Fibroblast of the conjunctiva (primary cell): ENCODE measurements at regions not wholly inside any gene's neighbourhood (a gene's known extent, or its start where the extent isn't known, plus 50 kb on each side); places are given as distances from the start of the nearest gene placed in this dataset.

ENCODE experiments used
- DNase-seq: peaks from one replicate; pipeline ENCODE4 v3.0.0-alpha.2; 2010; ENCODE audit warnings: low read depth

- DNase-seq: no peak
Observed at GRCh38 chr11:31902706-31903105, 91.6 kb upstream of the PAX6 start.

GRCh38 chr11:31895926-31896325, 84.8 kb upstream of the PAX6 start:
- DNase-seq: no peak

GRCh38 chr11:31887180-31887579, 76.1 kb upstream of the PAX6 start:
- no peak for DNase-seq

GRCh38 chr11:31884080-31884479, 73.0 kb upstream of the PAX6 start:
- no peak for DNase-seq

DNA sequence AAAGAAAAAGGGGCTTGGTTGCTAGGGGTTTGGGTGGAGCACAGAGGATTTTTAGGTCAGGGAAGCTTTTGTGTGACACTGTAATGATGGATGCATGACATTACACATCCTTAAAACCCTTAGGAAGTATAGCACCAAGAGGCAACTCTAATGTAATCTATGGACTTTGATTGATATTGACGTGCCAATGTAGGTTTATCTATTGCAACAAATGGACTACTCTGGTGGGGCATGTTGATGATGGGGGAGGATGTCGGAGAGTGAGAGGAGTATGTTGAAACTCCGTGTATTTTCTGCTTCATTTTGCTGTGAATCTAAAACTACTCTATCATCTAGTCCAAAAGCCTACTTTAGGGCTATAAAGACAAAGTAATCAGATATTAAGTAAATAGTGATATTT, 72.3 kb upstream of the PAX6 start:
- no peak for DNase-seq

DNA sequence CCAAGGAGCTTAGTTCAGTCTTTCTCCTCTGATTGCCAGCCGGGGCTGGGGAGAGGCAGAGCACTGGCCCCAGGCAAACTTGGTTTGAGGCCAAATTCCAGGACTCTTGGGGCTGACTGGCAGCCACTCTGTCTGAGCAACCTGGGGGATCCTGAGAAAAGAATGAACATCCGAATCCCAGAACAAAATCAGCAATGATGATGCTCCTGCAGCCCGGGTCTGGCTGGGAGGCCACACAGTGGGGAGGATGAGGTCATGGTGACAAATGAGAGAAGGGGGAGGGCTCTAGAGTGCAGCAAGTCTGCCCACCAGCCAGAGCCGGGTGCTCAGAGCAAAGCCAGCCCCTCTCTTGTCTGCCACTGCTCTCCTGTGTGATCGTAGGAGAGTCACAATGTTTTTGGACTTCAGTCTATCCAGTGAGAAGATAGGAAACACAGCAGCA, 71.8 kb upstream of the PAX6 start:
- DNase-seq: no peak

DNA sequence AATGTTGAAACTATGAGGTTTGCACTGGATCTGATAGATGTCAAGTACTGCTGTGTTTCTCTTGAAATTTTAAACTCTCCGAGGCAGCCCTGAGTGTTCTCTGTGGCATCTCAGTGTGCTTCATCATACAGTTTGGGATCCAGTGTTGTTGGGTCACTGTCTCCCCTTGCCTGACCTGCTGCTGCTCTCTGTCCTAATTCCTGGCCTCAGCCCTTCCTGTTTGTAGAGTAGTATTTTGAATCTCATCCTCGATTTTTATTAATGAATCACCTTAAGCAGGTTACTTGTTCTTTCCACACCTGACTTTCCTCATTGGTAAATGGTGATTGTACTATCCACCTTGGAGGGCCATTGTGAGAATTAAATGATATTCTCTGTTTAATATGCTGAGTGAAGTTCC, 70.7 kb upstream of the PAX6 start:
- no peak for DNase-seq

DNA sequence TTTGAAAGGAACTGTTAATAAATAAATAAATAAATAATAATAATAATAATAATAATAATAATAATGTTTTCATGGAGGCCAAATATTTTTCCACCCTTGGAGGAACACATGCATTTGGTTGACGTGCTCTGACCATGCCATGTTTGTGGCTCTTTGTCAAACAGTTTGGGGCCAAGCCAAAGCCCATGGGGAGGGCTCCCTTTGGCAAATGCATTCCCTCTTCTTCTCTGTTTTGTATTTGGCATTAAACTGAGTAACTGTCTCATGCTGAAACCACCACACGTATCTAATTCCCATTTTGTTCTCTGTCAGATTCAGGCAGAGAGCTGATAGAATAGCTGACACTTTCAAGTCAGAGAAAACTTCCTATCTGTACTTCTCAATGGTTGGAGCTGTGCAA, 68.6 kb upstream of the PAX6 start:
- DNase-seq: no peak

DNA sequence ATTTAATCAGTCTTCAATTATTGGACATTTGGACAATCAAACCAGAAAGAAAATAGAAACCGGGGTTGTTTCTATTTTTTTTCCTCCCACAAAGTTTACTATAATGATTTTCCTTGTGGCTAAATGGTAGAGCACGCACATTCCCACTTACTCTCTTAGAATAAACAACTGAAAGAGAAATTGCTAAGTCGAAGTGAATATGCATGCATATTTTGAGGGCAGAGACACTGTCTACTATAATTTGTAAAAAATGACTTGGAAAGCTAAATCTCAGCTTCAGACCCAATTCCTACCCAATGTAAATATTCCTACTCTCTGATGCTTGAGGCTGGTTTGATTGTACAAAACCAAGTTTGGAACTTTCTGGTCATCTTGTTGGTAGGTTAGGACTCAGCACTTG, 66.7 kb upstream of the PAX6 start:
- DNase-seq: no peak

- no peak for DNase-seq
Observed at GRCh38 chr11:31877083-31877482, 66.0 kb upstream of the PAX6 start.

GRCh38 chr11:31875866-31876560, 64.9 kb upstream of the PAX6 start:
- no peak for DNase-seq

DNA sequence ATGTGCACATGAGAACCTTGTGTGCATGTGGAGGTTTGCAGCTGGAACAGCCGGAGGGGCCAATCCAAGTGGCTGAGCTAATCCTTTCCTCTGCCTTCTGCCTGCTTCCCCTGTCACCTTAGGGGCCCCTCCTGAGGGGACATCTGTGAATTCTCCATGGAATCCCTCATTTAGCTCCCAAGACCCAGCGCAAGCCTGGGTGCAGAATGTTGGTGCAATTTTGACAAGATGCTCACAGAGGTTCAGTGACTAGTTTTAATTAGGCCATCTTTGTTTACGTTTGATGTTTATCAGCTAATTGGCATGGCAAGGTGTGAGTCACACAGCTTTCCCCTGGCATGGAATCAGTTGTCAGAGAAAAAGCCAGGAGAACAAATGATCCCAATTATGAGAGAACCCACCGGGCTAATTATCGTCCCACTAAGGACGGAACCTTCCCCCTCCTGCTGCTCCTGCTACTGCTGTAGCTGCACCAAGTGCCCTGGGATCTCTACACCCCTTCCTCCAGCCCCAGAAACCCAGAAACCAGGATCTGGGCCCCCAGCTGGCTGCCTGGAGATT, 63.6 kb upstream of the PAX6 start:
- no peak for DNase-seq

GRCh38 chr11:31873124-31873523, 62.0 kb upstream of the PAX6 start:
- DNase-seq: no peak

DNA sequence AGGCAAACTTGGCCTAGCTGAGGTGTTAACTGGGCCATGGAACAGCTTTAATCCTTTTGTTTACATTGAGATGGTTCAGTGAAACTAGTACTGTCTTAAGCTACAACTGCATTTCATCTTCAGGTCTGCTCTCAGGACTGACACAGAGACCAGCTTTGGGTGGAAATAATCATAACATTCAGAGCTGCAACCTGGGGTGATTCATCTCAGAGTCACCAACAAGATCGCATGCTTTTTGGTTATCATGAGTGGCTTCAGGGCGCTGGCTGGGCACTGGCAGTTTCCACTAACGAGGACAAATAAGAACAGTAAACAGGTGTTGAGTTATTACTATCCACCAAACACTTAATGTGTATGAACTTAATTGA, 60.9 kb upstream of the PAX6 start:
- DNase-seq: no peak

DNA sequence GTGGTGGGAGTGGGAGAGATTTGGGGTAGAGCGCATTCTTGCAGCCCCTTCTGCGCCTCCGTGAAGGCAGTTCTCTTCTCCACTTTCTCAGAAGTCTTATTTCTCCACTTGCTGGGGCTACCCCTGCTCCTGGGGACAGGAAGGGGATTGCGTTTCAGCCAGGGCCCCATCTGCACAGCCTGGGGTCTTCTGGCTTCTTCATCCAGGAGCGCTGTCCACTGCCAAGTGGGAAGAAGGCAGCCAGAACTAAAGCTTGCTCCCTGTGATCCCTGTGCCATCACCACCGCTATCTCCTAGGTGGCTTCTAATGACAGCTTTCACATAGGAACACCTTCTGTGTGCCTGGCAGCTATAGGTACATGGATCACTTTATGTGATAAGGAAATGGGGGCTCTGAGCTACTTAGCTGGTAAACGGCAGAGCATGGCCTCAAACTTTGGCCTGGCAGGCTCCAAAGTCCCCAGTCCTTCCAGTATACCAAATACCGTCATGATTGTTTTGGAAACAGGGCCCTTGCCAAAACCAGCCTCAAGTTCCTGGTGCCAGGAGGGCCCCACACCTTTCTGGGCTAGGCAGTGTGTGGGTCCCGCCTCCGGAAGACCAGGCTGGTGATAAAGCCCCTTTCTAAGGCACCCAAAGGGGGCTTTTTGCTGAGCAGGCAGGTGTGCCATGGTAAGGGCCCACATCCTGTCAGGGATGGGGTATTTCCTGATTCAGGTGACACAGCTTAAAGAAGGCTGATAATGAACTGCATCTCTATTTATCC, 60.4 kb upstream of the PAX6 start:
- DNase-seq: no peak

- peak; percentile 18 for DNase-seq
Observed at GRCh38 chr11:31870609-31871309, 59.6 kb upstream of the PAX6 start.

- DNase-seq: no peak
Observed at GRCh38 chr11:31869986-31870385, 58.9 kb upstream of the PAX6 start.

GRCh38 chr11:31865606-31866300, 54.6 kb upstream of the PAX6 start:
- no peak for DNase-seq

- DNase-seq: no peak
Observed at GRCh38 chr11:31863170-31863832, 52.2 kb upstream of the PAX6 start.

DNA sequence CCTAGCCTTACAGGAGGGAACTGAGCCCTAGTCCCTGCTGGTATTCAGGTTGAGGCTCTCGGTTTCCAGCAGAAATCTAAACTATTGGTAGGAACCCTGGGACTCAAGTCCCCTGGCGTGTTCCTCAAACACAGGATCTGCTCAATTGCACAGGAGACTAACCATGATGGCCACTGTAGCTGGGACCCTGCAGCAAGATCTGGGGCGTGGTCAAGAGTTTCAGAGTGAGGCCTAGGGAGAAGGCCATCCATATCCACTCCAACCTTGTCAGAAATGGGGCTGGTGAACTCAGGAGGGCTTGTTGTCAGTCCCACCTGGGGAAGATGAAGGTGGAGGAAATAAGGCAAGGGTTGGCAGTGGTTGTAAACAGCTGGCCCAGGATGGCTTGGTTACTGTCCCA, 49.9 kb upstream of the PAX6 start:
- no peak for DNase-seq
